Suprapubic skin (tissue), 3 donors: ENCODE measurements at regions not wholly inside any gene's neighbourhood (a gene's known extent, or its start where the extent isn't known, plus 50 kb on each side); places are given as distances from the start of the nearest gene placed in this dataset.
"Not testable (repeated sequence)": the region's sequence is repeated elsewhere in the genome, so short reads cannot be mapped to it uniquely, and the experiment has no call there.

ENCODE experiments used
- POLR2A ChIP-seq, 2 donors: fragments of 450-650 bp; IDR thresholded peaks; one replicate each; pipeline ENCODE4 v1.6.1; 2017; ENCODE audit warnings: antibody characterized with exemption in 2 of 2, mild to moderate bottlenecking in 2 of 2, moderate library complexity in 2 of 2
- TF ChIP-seq, protein P1 (sequence below), 2 donors: fragments of 200-600 bp in 1 of 2; fragments of 450-650 bp in 1 of 2; sonication (generic) in 1 of 2; IDR thresholded peaks; one replicate each; pipeline ENCODE4 v1.5.1; 2016 to 2019; ENCODE audit warnings: antibody characterized with exemption in 2 of 2, mild to moderate bottlenecking in 1 of 2, moderate library complexity in 1 of 2

DNA sequence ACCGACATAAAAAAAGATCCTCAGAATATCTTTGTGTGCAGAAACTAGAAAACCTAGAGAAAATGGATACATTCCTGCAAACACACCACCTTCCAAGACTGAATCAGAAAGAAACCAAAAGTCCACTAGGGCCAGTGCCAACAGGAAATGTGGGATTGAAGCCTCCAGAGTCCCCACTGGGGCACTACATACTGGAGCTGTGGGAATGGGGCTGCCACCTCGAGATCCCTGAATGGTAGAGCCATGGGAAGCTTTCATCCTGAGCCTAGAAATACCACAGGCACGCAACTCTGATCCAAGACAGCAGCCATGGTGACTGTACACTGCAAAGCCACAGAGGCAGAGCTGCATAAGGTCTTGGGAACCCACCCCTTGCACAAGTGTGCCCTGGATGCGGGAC is 111.6 kb upstream of the TPTE start:
- TF ChIP-seq, protein P1, sequence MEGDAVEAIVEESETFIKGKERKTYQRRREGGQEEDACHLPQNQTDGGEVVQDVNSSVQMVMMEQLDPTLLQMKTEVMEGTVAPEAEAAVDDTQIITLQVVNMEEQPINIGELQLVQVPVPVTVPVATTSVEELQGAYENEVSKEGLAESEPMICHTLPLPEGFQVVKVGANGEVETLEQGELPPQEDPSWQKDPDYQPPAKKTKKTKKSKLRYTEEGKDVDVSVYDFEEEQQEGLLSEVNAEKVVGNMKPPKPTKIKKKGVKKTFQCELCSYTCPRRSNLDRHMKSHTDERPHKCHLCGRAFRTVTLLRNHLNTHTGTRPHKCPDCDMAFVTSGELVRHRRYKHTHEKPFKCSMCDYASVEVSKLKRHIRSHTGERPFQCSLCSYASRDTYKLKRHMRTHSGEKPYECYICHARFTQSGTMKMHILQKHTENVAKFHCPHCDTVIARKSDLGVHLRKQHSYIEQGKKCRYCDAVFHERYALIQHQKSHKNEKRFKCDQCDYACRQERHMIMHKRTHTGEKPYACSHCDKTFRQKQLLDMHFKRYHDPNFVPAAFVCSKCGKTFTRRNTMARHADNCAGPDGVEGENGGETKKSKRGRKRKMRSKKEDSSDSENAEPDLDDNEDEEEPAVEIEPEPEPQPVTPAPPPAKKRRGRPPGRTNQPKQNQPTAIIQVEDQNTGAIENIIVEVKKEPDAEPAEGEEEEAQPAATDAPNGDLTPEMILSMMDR (IDR thresholded peaks at IDR 0.05) = not testable (repeated sequence)
- TF ChIP-seq POLR2A (IDR thresholded peaks at IDR 0.05) = not testable (repeated sequence)
